A673 (cell line): ENCODE measurements at regions not wholly inside any gene's neighbourhood (a gene's known extent, or its start where the extent isn't known, plus 50 kb on each side); places are given as distances from the start of the nearest gene placed in this dataset.

Experiments
- CTCF ChIP-seq: fragments of 300-800, 200-600 bp; sonication (generic); conservative IDR thresholded peaks from 2 replicates; pipeline ENCODE4 v1.5.1; 2017; ENCODE audit warnings: low read depth, mild to moderate bottlenecking, antibody characterized with exemption, low read length, moderate library complexity, mixed read lengths
- EZH2 ChIP-seq: fragments of 200-600 bp; sonication (generic); IDR thresholded peaks from 2 replicates; pipeline ENCODE4 v1.6.1; 2017; ENCODE audit warnings: borderline replicate concordance, low read depth, mild to moderate bottlenecking, mixed read lengths, antibody characterized with exemption, low read length; ENCODE audit not compliant: poor library complexity, severe bottlenecking

- no peak for TF ChIP-seq EZH2
- no peak for TF ChIP-seq CTCF
Observed at GRCh38 chr6:156419594-156419993, 357.6 kb upstream of the ARID1B start.
